ENCODE measurements at regions not wholly inside any gene's neighbourhood (a gene's known extent, or its start where the extent isn't known, plus 50 kb on each side); places are given as distances from the start of the nearest gene placed in this dataset.

DNA sequence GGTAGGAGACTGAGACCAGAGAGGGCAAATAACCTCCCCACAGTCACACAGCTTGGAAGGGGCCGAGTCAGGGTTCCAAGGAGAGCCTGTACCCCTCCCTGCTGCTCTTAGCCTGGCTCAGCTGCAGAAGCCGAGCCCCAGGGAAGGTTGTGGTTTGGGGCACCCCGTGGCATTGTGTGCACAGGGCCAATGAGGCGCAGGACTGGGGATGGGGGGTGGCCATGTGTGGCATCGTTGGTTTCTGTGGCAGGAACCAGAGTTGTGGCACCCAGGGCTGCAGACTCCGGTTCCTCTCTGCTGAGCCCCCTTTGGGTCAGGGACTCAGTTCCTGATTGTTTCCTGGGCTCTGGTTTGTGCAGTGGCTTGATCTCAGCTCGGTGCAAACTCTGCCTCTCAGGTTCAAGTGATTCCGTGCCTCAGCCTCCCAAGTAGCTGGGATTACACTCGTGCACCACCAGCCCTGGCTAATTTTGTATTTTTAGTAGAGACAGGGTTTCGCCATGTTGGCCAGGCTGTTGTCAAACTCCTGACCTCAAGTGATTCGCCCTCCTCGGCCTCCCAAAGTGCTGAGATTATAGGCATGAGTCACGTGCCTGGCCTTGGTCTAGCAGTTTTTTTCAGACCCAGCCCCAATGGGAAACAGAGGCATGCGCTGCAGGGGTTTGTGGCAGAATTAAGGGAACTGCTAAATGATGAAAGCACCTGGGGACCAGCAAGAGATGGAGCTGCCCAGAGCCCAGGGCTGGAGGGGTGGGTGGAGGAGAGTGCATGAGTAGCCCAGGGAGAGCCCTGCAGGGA is 221.0 kb upstream of the SULF2 start:
- H3K4me1 Mint-ChIP-seq: no peaks in the 10 kb centered on the region
- H3K36me3 Mint-ChIP-seq (ENCODE audit: low read depth): no peaks in the 10 kb centered on the region
- no peak for ATAC-seq (replicated peaks)
- no peak overlapping the region for H3K27ac Mint-ChIP-seq
- peaks cover 48% of the 10 kb centered on the region for H3K27me3 Mint-ChIP-seq
- no peak overlapping the region for H3K4me3 Mint-ChIP-seq
- peaks cover 15% of the 10 kb centered on the region for H3K9me3 Mint-ChIP-seq

DNA sequence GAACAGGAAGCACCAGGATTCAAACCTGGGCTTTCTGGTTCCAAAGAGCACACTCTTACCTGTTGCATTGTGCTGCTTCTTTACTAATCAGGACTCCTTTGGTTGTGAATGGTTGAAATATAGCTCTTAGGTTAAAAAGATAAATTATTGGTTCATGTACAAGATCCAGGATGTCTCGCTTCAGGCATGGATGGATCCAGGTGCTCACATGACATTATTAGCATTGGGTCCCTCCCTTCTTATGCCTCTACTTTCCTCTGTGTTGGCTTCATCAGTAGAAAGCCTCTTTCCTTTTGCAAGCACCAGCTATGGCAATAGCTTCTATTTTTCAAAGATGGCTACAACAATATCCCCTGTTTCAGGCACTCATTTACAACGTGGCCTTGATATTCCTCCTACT is 217.7 kb upstream of the SULF2 start:
- no peak overlapping the region for H3K4me3 Mint-ChIP-seq
- peaks cover 43% of the 10 kb centered on the region for H3K27me3 Mint-ChIP-seq
- ATAC-seq (replicated peaks): no peak
- no peaks in the 10 kb centered on the region for H3K36me3 Mint-ChIP-seq (ENCODE audit: low read depth)
- H3K4me1 Mint-ChIP-seq: no peaks in the 10 kb centered on the region
- H3K27ac Mint-ChIP-seq: no peak overlapping the region
- peaks cover 14% of the 10 kb centered on the region for H3K9me3 Mint-ChIP-seq

DNA sequence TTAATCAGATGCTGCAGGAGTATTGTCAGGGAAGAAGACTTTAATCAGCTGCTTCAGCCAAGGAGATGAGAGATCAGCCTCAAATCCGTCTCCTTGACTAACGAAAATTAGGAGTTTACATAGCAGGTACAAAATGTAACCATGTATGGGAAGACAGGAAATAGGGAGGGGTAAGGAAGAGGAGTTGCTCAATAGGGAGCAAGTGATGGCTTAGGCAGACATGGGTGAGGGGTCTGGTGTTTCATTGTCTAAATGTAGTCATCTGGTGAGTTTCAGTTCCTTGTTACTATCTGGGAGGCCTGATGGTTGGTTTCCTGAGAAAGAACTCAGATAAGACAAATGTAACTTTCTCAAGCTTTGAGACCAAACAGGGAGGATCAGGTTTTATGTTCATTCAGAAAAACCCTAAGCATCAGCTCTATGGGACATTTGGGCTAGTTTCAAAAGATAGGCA is 217.3 kb upstream of the SULF2 start:
- no peak for ATAC-seq (replicated peaks)
- no peak overlapping the region for H3K4me3 Mint-ChIP-seq
- peaks cover 40% of the 10 kb centered on the region for H3K27me3 Mint-ChIP-seq
- H3K36me3 Mint-ChIP-seq (ENCODE audit: low read depth): no peaks in the 10 kb centered on the region
- H3K9me3 Mint-ChIP-seq: peaks cover 9% of the 10 kb centered on the region
- no peaks in the 10 kb centered on the region for H3K4me1 Mint-ChIP-seq
- no peak overlapping the region for H3K27ac Mint-ChIP-seq

DNA sequence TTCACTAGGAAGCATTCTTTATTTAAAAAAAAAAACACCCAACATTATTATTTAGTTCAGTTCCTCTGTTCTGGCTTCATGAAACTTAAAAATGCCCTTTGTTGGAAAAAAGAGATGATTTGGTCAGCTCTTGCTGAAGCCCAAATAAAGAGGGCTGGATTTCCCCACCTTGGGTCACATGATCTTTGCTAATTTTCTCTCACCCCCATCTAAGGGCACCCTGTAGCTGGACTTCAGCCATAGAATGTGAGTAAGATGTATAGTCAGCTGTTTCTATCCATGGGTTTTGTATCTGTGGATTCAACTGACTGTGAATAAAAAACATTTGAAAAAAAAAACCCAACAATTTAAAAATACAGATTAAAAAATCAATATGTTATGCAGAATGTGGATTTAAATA is 213.9 kb upstream of the SULF2 start:
- H3K9me3 Mint-ChIP-seq: peaks cover 6% of the 10 kb centered on the region
- H3K27ac Mint-ChIP-seq: no peak overlapping the region
- peaks cover 22% of the 10 kb centered on the region for H3K27me3 Mint-ChIP-seq
- H3K4me1 Mint-ChIP-seq: no peaks in the 10 kb centered on the region
- no peaks in the 10 kb centered on the region for H3K36me3 Mint-ChIP-seq (ENCODE audit: low read depth)
- no peak overlapping the region for H3K4me3 Mint-ChIP-seq
- ATAC-seq (replicated peaks): no peak

DNA sequence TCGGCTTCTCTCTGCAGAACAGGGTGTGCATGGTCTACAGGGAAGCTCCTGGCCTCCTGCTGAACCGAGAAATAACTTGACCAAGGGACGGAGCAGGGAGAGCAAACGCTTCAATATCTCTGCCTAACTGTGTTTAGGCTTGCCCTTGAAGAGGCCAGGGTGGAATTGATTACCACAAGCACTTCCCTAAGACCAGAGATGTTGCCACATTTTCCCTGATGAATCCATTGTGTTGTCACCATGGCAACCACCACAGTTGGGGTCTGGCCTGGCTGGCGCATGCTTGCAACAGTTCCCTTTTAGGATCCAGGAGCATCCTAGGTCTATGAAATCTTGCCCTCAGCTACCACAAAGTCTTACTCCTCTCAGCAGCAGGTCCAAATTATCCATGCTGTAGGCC is 213.5 kb upstream of the SULF2 start:
- H3K27ac Mint-ChIP-seq: no peak overlapping the region
- H3K4me1 Mint-ChIP-seq: no peaks in the 10 kb centered on the region
- H3K36me3 Mint-ChIP-seq (ENCODE audit: low read depth): no peaks in the 10 kb centered on the region
- ATAC-seq (replicated peaks): no peak
- H3K27me3 Mint-ChIP-seq: peaks cover 18% of the 10 kb centered on the region
- peaks cover 2% of the 10 kb centered on the region for H3K9me3 Mint-ChIP-seq
- no peak overlapping the region for H3K4me3 Mint-ChIP-seq

DNA sequence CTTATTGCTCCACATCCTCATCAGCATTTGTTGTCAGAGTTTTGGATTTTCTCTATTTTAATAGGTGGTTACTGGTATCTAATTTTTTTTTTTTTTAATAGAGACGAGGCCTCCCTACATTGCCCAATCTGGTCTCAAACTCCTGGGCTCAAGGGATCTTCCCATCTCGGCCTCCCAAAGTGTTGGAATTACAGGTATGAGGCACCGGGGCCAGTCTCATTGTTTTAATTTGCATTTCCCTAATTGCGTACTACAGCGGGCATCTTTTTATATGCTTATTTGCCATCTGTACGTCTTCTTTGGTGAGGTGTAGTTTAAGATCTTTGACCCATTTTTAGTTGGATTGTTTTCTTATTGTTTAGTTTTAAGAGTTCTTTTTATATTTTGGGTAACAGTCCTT is 210.4 kb upstream of the SULF2 start:
- peaks cover 10% of the 10 kb centered on the region for H3K27me3 Mint-ChIP-seq
- no peaks in the 10 kb centered on the region for H3K4me1 Mint-ChIP-seq
- no peak overlapping the region for H3K27ac Mint-ChIP-seq
- H3K36me3 Mint-ChIP-seq (ENCODE audit: low read depth): no peaks in the 10 kb centered on the region
- H3K4me3 Mint-ChIP-seq: no peak overlapping the region
- no peaks in the 10 kb centered on the region for H3K9me3 Mint-ChIP-seq
- no peak for ATAC-seq (replicated peaks)

- no peaks in the 10 kb centered on the region for H3K4me1 Mint-ChIP-seq
- H3K9me3 Mint-ChIP-seq: no peaks in the 10 kb centered on the region
- H3K27me3 Mint-ChIP-seq: peaks cover 14% of the 10 kb centered on the region
- H3K36me3 Mint-ChIP-seq (ENCODE audit: low read depth): no peaks in the 10 kb centered on the region
- no peak overlapping the region for H3K4me3 Mint-ChIP-seq
- ATAC-seq (replicated peaks): no peak
- no peak overlapping the region for H3K27ac Mint-ChIP-seq
Observed at GRCh38 chr20:47993817-47994216, 208.5 kb upstream of the SULF2 start.

DNA sequence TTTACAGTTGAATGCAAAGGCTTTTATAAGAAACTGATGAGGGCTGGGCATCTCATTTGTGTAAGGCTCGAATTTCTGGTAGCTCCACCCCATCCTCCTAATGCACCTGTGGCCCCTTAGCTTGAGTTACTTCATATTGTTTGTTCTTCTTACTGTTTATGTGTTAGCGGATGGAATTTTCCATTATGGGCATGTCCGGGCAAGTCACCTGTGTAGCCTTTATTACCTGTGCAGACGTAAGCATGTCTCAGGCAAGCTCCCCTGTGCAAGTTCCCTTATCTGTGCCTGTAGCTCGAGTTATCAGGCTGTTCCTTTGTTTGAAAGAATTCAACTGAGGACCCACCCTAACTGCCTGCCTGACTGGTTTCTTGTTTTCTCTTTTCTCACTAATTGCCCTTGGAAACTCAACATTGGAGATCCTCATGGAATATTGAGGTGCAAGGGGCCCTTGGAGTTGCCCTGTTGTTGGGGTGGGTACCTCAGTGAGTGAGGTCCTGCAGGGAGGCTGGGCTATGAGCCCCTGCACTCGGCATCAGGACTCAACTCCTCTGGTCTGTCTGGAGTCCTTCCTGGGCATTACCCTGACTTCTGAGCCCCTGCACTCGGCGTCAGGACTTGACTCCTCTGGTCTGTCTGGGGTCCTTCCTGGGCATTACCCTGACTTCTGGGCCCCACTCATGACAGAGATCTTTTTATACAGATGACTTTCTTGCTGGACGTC is 207.9 kb upstream of the SULF2 start:
- H3K9me3 Mint-ChIP-seq: no peaks in the 10 kb centered on the region

GRCh38 chr20:47991875-47992488 is 206.7 kb upstream of the SULF2 start:
- Mint-ChIP-seq H3K4me1 (no peaks in the 10 kb centered on the region), H3K27me3 (peaks cover 14% of the 10 kb centered on the region), H3K9me3 (no peaks in the 10 kb centered on the region)

More for the DNA sequence above, 207.9 kb upstream of the SULF2 start:
- Mint-ChIP-seq H3K27me3 (peaks cover 14% of the 10 kb centered on the region), H3K27ac (no peak overlapping the region), H3K4me3 (no peak overlapping the region), H3K4me1 (no peaks in the 10 kb centered on the region), H3K36me3 (ENCODE audit: low read depth) (no peaks in the 10 kb centered on the region)
- ATAC-seq (replicated peaks): no peak

GRCh38 chr20:47990507-47991150 is 205.3 kb upstream of the SULF2 start:
- H3K27me3 Mint-ChIP-seq: peaks cover 8% of the 10 kb centered on the region
- no peak for ATAC-seq (replicated peaks)
- H3K36me3 Mint-ChIP-seq (ENCODE audit: low read depth): no peaks in the 10 kb centered on the region
- no peaks in the 10 kb centered on the region for H3K9me3 Mint-ChIP-seq
- H3K27ac Mint-ChIP-seq: no peak overlapping the region
- H3K4me1 Mint-ChIP-seq: no peaks in the 10 kb centered on the region
- no peak overlapping the region for H3K4me3 Mint-ChIP-seq

More at GRCh38 chr20:47991875-47992488, 206.7 kb upstream of the SULF2 start:
- Mint-ChIP-seq H3K36me3 (ENCODE audit: low read depth) (no peaks in the 10 kb centered on the region), H3K27ac (no peak overlapping the region), H3K4me3 (no peak overlapping the region)
- ATAC-seq (replicated peaks): no peak

DNA sequence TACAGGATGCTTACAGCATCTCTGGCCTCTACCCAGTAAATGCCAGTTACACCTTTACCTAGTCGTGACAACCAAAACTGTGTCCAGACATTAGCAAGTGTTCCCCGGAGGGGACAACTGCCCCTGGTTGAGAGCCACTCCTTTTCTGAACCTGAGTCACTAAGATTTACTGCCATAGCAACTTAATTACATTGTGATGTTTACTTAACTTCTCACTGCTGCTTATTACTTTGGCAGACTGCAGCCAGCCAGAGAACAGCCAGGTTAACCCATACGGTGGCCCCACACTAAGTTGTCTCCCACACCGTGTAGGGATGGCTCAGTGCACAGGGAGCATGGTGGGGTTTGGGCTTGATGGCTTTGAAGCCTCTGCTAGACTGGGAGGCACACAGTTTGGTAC is 204.7 kb upstream of the SULF2 start:
- Mint-ChIP-seq H3K27ac (no peak overlapping the region), H3K9me3 (no peaks in the 10 kb centered on the region), H3K36me3 (ENCODE audit: low read depth) (no peaks in the 10 kb centered on the region), H3K27me3 (peaks cover 14% of the 10 kb centered on the region), H3K4me1 (no peaks in the 10 kb centered on the region), H3K4me3 (no peak overlapping the region)
- no peak for ATAC-seq (replicated peaks)

- H3K27me3 Mint-ChIP-seq: peaks cover 15% of the 10 kb centered on the region
- H3K9me3 Mint-ChIP-seq: no peaks in the 10 kb centered on the region
- no peak for ATAC-seq (replicated peaks)
- no peaks in the 10 kb centered on the region for H3K4me1 Mint-ChIP-seq
- no peak overlapping the region for H3K4me3 Mint-ChIP-seq
- H3K27ac Mint-ChIP-seq: no peak overlapping the region
- no peaks in the 10 kb centered on the region for H3K36me3 Mint-ChIP-seq (ENCODE audit: low read depth)
Observed at GRCh38 chr20:47988676-47989075, 203.4 kb upstream of the SULF2 start.

- ATAC-seq (replicated peaks): no peak
- Mint-ChIP-seq H3K36me3 (ENCODE audit: low read depth) (no peaks in the 10 kb centered on the region), H3K4me3 (no peak overlapping the region), H3K9me3 (no peaks in the 10 kb centered on the region), H3K27me3 (peaks cover 19% of the 10 kb centered on the region), H3K27ac (no peak overlapping the region), H3K4me1 (no peaks in the 10 kb centered on the region)
Observed at GRCh38 chr20:47985092-47985850, 200.0 kb upstream of the SULF2 start.

- H3K27me3 Mint-ChIP-seq: peaks cover 16% of the 10 kb centered on the region
- no peaks in the 10 kb centered on the region for H3K36me3 Mint-ChIP-seq (ENCODE audit: low read depth)
Observed at GRCh38 chr20:47984437-47984836, 199.2 kb upstream of the SULF2 start.

More at GRCh38 chr20:47984437-47984836, 199.2 kb upstream of the SULF2 start:
- Mint-ChIP-seq H3K4me3 (no peak overlapping the region), H3K4me1 (no peaks in the 10 kb centered on the region), H3K9me3 (no peaks in the 10 kb centered on the region), H3K27ac (no peak overlapping the region)
- ATAC-seq (replicated peaks): no peak

All from activated T-helper 17 cell treated with anti-CD3 and anti-CD28 coated beads, Interleukin-2, amount 50 U/mL, for 72 hours (primary cell).